ENCODE measurements at regions not wholly inside any gene's neighbourhood (a gene's known extent, or its start where the extent isn't known, plus 50 kb on each side); places are given as distances from the start of the nearest gene placed in this dataset.

GRCh38 chr15:70276401-70276800 lies 178.7 kb upstream of the TLE3 start:
- no peaks in the 10 kb centered on the region for H3K36me3 ChIP-seq (ENCODE audit: control insufficient read depth in 2 of 4, insufficient read depth in 4 of 4, low read length in 3 of 4)
- H3K4ac ChIP-seq (replicated peaks; ENCODE audit: insufficient read length, low read depth, low read length), result no peak overlapping the region
- FAIRE-seq (no peak), DNase-seq (ENCODE audit: low read depth in 1 of 2, low spot score in 2 of 2) (no peak)
- no peak overlapping the region for H4K91ac ChIP-seq (replicated peaks; ENCODE audit: insufficient read length, low read length)
- no peak overlapping the region for H2BK15ac ChIP-seq (ENCODE audit: low read length)
- no peak overlapping the region; the same call in 1 of the 2 replicates for H2BK5ac ChIP-seq (ENCODE audit: low read depth, low read length)
- H3K18ac ChIP-seq (ENCODE audit: extremely low read depth, low read length), result no peak overlapping the region
- no peak overlapping the region for H4K5ac ChIP-seq (ENCODE audit: insufficient read length, low read depth, low read length)
- no peak overlapping the region for H3K4me2 ChIP-seq (ENCODE audit: insufficient read depth in 1 of 2, low read depth in 2 of 2, low read length in 2 of 2)
- TF ChIP-seq POLR2AphosphoS5 (IDR thresholded peaks at IDR 0.05; ENCODE audit: low read depth, low read length), result no peak
- TF ChIP-seq SIN3A (conservative IDR thresholded peaks at IDR 0.05 in 1 of 2, IDR thresholded peaks at IDR 0.05 in 1 of 2; ENCODE audit: low read depth in 1 of 2, low read length in 2 of 2), result no peak
- no peak for TF ChIP-seq TCF12 (IDR thresholded peaks at IDR 0.05; ENCODE audit: low read depth, low read length)
- no peak for TF ChIP-seq EZH2 (IDR thresholded peaks at IDR 0.05; ENCODE audit: low read depth, low read length, severe bottlenecking)
- no peak for TF ChIP-seq JUN (IDR thresholded peaks at IDR 0.05; ENCODE audit: low read depth, low read length)
- no peak for TF ChIP-seq MAX (IDR thresholded peaks at IDR 0.05)
- no peak for TF ChIP-seq BRCA1 (IDR thresholded peaks at IDR 0.05; ENCODE audit: low read depth, low read length)
- TF ChIP-seq HDAC2 (IDR thresholded peaks at IDR 0.05; ENCODE audit: borderline replicate concordance in 1 of 2, low read depth in 2 of 2, low read length in 2 of 2), result no peak
- TF ChIP-seq KDM1A (IDR thresholded peaks at IDR 0.05; ENCODE audit: borderline replicate concordance, low read length), result no peak
- no peak for TF ChIP-seq TBP (IDR thresholded peaks at IDR 0.05; ENCODE audit: low read depth, low read length)
- no peak for TF ChIP-seq SIRT6 (IDR thresholded peaks at IDR 0.05; ENCODE audit: low read length)
- no peak for TF ChIP-seq GTF2F1 (IDR thresholded peaks at IDR 0.05; ENCODE audit: borderline replicate concordance, low read depth, low read length)
- no peak overlapping the region for H2BK12ac ChIP-seq (ENCODE audit: low read depth, low read length)
- no peaks in the 10 kb centered on the region for H3K9me3 ChIP-seq (ENCODE audit: insufficient read depth in 2 of 2, low read depth in 1 of 2, low read length in 1 of 2)
- H2BK120ac ChIP-seq (replicated peaks; ENCODE audit: low read depth, low read length), result no peak overlapping the region
- no peaks in the 10 kb centered on the region for H3K79me2 ChIP-seq (ENCODE audit: control insufficient read depth in 1 of 2, insufficient read depth in 2 of 2, low read length in 2 of 2)
- H3K23ac ChIP-seq (ENCODE audit: insufficient read length), result no peak overlapping the region
- POLR2A ChIA-PET (ENCODE audit: partially characterized antibody), result no interaction called here
- no peak overlapping the region for H3K14ac ChIP-seq (ENCODE audit: insufficient read length)
- no peak overlapping the region for H2AFZ ChIP-seq (ENCODE audit: low read length)
- no peak overlapping the region for H3K27ac ChIP-seq (ENCODE audit: low read depth, low read length)
- peaks cover 0 to 3% of the 10 kb centered on the region in 2 experiments for H4K20me1 ChIP-seq (replicated peaks in 1 of 2; ENCODE audit: control insufficient read depth in 1 of 2, insufficient read depth in 2 of 2, low read length in 2 of 2)
- CTCF ChIA-PET (ENCODE audit: partially characterized antibody), result interaction anchor here (0.7 to 1.9 kb wide), 4 partner anchors 10 to 199 kb away, joined by 3 to 5 read pairs (median 3); no protein-coding TSS in a partner anchor
- peaks cover 3% of the 10 kb centered on the region; the same call in 1 of the 2 replicates for H3K79me1 ChIP-seq (ENCODE audit: low read depth, low read length)
- no peak overlapping the region for H4K8ac ChIP-seq (ENCODE audit: extremely low read depth, insufficient read depth, low read length)
- no peak overlapping the region for H3K56ac ChIP-seq (replicated peaks; ENCODE audit: insufficient read length, low read depth, low read length)
- H3K4me1 ChIP-seq (replicated peaks in 1 of 4; ENCODE audit: control insufficient read depth in 3 of 4, insufficient read depth in 4 of 4, low read length in 3 of 4), result peaks cover 0 to 6% (median 4%) of the 10 kb centered on the region in 4 experiments; a peak in 3 of 7 replicates
- no peak overlapping the region for H3K9ac ChIP-seq (replicated peaks in 1 of 4; ENCODE audit: extremely low read depth in 1 of 4, low read depth in 3 of 4, low read length in 3 of 4)
- H2AK5ac ChIP-seq (ENCODE audit: low read depth, low read length), result no peak overlapping the region
- no peak overlapping the region for H3K4me3 ChIP-seq (ENCODE audit: extremely low read depth in 1 of 4, insufficient read depth in 2 of 4, low read depth in 3 of 4, low read length in 4 of 4)
- H3K27me3 ChIP-seq (replicated peaks in 1 of 4; ENCODE audit: control insufficient read depth in 3 of 4, extremely low read depth in 1 of 4, insufficient read depth in 3 of 4, low read length in 3 of 4), result no peaks in the 10 kb centered on the region
- 91% methylated on average over 2 of the region's 3 CpGs; no CpG with 5 or more reads in 1 of the 2 experiments for WGBS, 2 experiments (ENCODE audit: extremely low coverage in 1 of 2, insufficient coverage in 1 of 2, insufficient read length in 1 of 2, insufficient replicate concordance in 2 of 2, low coverage in 1 of 2, low lambda C conversion rate in 2 of 2, missing lambda C conversion rate in 1 of 2)
- H2BK20ac ChIP-seq (ENCODE audit: low read length), result no peak overlapping the region
- H3K23me2 ChIP-seq (ENCODE audit: low read depth, low read length), result peaks cover 4% of the 10 kb centered on the region; the same call in 1 of the 2 replicates

All from H1 (cell line).